Thyroid gland (tissue), 4 donors: ENCODE measurements at regions not wholly inside any gene's neighbourhood (a gene's known extent, or its start where the extent isn't known, plus 50 kb on each side); places are given as distances from the start of the nearest gene placed in this dataset.

Experiments
- POLR2A ChIP-seq, 2 donors: fragments of 450-650 bp; IDR thresholded peaks; one replicate each; pipeline ENCODE4 v1.6.1; 2017; ENCODE audit warnings: antibody characterized with exemption in 2 of 2, mild to moderate bottlenecking in 2 of 2, moderate library complexity in 1 of 2
- TF ChIP-seq, protein P1 (sequence below), 6 experiments: fragments of 200-600 bp in 3 of 6; fragments of 450-650 bp in 3 of 6; sonication (generic) in 3 of 6; IDR thresholded peaks; one replicate each; pipeline ENCODE4 v1.5.1; 2016 to 2019; ENCODE audit warnings: antibody characterized with exemption in 6 of 6, mild to moderate bottlenecking in 2 of 6, inconsistent platforms in 1 of 6, moderate library complexity in 1 of 6

DNA sequence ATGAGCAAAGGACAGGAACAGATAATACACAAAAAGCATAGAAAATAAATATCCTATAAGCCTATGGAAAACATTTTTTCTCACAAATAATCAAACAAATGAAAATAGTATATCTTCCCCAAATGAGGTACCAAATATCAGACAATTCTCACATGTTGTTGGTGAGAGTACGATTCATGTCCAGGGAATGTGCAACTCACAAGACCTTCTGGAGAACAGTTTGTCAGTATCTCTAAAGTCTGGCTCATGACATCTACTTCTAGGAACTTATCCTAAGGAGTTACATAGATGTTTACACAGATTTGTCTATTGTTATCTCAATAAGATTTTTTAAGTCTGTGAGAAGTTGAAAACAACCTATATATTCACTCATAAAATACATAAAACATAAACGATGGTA is 80.3 kb upstream of the ARHGEF7 start:
- TF ChIP-seq POLR2A (IDR thresholded peaks at IDR 0.05) = no peak
- TF ChIP-seq, protein P1, sequence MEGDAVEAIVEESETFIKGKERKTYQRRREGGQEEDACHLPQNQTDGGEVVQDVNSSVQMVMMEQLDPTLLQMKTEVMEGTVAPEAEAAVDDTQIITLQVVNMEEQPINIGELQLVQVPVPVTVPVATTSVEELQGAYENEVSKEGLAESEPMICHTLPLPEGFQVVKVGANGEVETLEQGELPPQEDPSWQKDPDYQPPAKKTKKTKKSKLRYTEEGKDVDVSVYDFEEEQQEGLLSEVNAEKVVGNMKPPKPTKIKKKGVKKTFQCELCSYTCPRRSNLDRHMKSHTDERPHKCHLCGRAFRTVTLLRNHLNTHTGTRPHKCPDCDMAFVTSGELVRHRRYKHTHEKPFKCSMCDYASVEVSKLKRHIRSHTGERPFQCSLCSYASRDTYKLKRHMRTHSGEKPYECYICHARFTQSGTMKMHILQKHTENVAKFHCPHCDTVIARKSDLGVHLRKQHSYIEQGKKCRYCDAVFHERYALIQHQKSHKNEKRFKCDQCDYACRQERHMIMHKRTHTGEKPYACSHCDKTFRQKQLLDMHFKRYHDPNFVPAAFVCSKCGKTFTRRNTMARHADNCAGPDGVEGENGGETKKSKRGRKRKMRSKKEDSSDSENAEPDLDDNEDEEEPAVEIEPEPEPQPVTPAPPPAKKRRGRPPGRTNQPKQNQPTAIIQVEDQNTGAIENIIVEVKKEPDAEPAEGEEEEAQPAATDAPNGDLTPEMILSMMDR (IDR thresholded peaks at IDR 0.05) = no peak
